ENCODE measurements at regions not wholly inside any gene's neighbourhood (a gene's known extent, or its start where the extent isn't known, plus 50 kb on each side); places are given as distances from the start of the nearest gene placed in this dataset.
"Not testable (repeated sequence)": the region's sequence is repeated elsewhere in the genome, so short reads cannot be mapped to it uniquely, and the experiment has no call there.

- TF ChIP-seq CTCF (IDR thresholded peaks at IDR 0.05; ENCODE audit: low read depth, low read length, missing control alignments): no peak
- DNase-seq (ENCODE audit: low read depth): no peak
- no peak overlapping the region for H3K4me3 ChIP-seq (ENCODE audit: low read depth, low read length)
Measured at GRCh38 chr12:27164330-27165040, 79.6 kb upstream of the STK38L start.

- DNase-seq (ENCODE audit: low read depth); H3K4me3 ChIP-seq (ENCODE audit: low read depth, low read length): not testable (repeated sequence)
Measured at GRCh38 chr12:27165958-27166357, 78.1 kb upstream of the STK38L start.

- DNase-seq (ENCODE audit: low read depth); H3K4me3 ChIP-seq (ENCODE audit: low read depth, low read length): not testable (repeated sequence)
Measured at GRCh38 chr12:27171494-27171893, 72.6 kb upstream of the STK38L start.

- no peak for DNase-seq (ENCODE audit: low read depth)
- no peak overlapping the region for H3K4me3 ChIP-seq (ENCODE audit: low read depth, low read length)
- TF ChIP-seq CTCF (IDR thresholded peaks at IDR 0.05; ENCODE audit: low read depth, low read length, missing control alignments): no peak
Measured at GRCh38 chr12:27176765-27177164, 67.3 kb upstream of the STK38L start.

- TF ChIP-seq CTCF (IDR thresholded peaks at IDR 0.05; ENCODE audit: low read depth, low read length, missing control alignments): no peak
- no peak overlapping the region for H3K4me3 ChIP-seq (ENCODE audit: low read depth, low read length)
- no peak for DNase-seq (ENCODE audit: low read depth)
Measured at GRCh38 chr12:27177706-27178105, 66.4 kb upstream of the STK38L start.

- no peak overlapping the region for H3K4me3 ChIP-seq (ENCODE audit: low read depth, low read length)
- DNase-seq (ENCODE audit: low read depth): no peak
- TF ChIP-seq CTCF (IDR thresholded peaks at IDR 0.05; ENCODE audit: low read depth, low read length, missing control alignments): no peak
Measured at GRCh38 chr12:27178255-27178654, 65.8 kb upstream of the STK38L start.

- no peak for TF ChIP-seq CTCF (IDR thresholded peaks at IDR 0.05; ENCODE audit: low read depth, low read length, missing control alignments)
- DNase-seq (ENCODE audit: low read depth): no peak
- peak overlapping the region; percentile 39 for H3K4me3 ChIP-seq (ENCODE audit: low read depth, low read length)
Measured at GRCh38 chr12:27178723-27179399, 65.2 kb upstream of the STK38L start.
